ENCODE measurements at regions not wholly inside any gene's neighbourhood (a gene's known extent, or its start where the extent isn't known, plus 50 kb on each side); places are given as distances from the start of the nearest gene placed in this dataset.

DNA sequence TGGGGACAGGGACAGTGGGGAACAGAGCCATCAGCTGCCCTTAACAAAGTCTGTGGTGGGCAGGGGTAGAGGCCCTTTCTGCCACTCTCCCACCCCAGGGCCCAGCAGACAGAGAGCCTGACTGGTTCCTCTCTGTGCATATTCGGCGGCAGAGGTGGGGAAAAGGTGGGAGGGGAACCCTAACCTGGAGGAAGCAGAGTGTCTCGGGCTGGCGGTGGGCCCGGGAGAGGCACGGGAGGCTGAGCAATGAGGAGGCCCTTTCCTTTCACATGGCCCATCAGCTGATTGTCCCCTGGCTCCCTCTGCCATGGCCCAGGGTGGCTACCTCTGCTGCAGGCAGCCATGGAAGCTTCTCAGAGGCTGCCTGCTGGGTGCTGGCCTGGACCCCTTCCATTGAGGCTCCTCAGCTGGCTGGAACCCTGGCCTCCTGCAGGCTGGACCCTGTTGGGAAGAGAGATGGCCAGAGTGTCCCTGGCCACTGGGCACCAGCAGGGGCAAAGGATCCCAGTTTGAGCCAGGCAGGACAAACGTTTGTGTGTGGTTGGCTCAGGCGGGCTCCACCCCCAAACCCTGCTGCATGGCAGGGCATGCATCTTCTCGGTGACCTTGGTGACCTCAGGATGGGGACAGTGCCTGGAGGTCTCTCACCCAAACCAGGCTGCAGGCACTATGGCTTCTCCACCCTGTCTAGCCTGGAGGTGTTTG, 202.8 kb upstream of the ZNF536 start:
- Mint-ChIP-seq H3K27ac (no peak overlapping the region), H3K9me3 (no peaks in the 10 kb centered on the region), H3K4me3 (no peak overlapping the region), H3K36me3 (ENCODE audit: low read depth) (no peaks in the 10 kb centered on the region), H3K4me1 (ENCODE audit: low read depth) (no peaks in the 10 kb centered on the region), H3K27me3 (no peaks in the 10 kb centered on the region)
- ChIA-PET POLR2A (no interaction called here), CTCF (no interaction called here)
- DNase-seq (no peak), ATAC-seq (no peak)
- intact Hi-C loops (cut with micrococcal nuclease): no loop called here
- no peak for TF ChIP-seq CTCF (IDR thresholded peaks at IDR 0.05)

DNA sequence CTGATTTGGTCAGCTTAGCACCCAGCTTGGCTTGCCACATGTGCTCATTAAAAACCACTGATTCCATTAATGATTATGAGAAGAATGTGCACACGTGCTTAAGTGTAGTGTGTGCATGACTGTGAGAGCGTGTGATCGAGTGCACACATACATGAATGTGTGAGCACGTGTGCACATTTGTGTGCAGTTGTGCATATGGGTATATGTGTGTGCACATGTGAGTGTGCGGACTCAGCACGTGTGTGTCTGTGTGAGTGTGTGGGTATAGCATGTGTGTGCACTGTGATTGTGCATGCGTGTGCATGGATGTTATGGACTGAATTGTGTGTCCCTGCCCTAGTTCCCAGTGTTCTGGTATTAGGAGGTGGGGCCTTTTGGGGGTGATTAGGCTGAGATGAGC, 202.1 kb upstream of the ZNF536 start:
- DNase-seq (no peak), ATAC-seq (no peak)
- TF ChIP-seq CTCF (IDR thresholded peaks at IDR 0.05): no peak
- H3K4me1 Mint-ChIP-seq (ENCODE audit: low read depth): no peaks in the 10 kb centered on the region
- no peaks in the 10 kb centered on the region for H3K36me3 Mint-ChIP-seq (ENCODE audit: low read depth)
- no peak overlapping the region for H3K4me3 Mint-ChIP-seq
- H3K27ac Mint-ChIP-seq: no peak overlapping the region
- H3K9me3 Mint-ChIP-seq: no peaks in the 10 kb centered on the region
- intact Hi-C loops (cut with micrococcal nuclease): no loop called here
- no peaks in the 10 kb centered on the region for H3K27me3 Mint-ChIP-seq
- ChIA-PET POLR2A (no interaction called here), CTCF (no interaction called here)

- no peak overlapping the region for H3K27ac Mint-ChIP-seq
- H3K27me3 Mint-ChIP-seq: no peaks in the 10 kb centered on the region
- no peak for DNase-seq
- intact Hi-C loops (cut with micrococcal nuclease): no loop called here
- ChIA-PET CTCF (no interaction called here), POLR2A (no interaction called here)
- no peaks in the 10 kb centered on the region for H3K4me1 Mint-ChIP-seq (ENCODE audit: low read depth)
- no peak overlapping the region for H3K4me3 Mint-ChIP-seq
- H3K9me3 Mint-ChIP-seq: no peaks in the 10 kb centered on the region
- H3K36me3 Mint-ChIP-seq (ENCODE audit: low read depth): no peaks in the 10 kb centered on the region
- no peak for TF ChIP-seq CTCF (IDR thresholded peaks at IDR 0.05)
- ATAC-seq: no peak
These were observed 201.6 kb upstream of the ZNF536 start for GRCh38 chr19:30170495-30171137.

DNA sequence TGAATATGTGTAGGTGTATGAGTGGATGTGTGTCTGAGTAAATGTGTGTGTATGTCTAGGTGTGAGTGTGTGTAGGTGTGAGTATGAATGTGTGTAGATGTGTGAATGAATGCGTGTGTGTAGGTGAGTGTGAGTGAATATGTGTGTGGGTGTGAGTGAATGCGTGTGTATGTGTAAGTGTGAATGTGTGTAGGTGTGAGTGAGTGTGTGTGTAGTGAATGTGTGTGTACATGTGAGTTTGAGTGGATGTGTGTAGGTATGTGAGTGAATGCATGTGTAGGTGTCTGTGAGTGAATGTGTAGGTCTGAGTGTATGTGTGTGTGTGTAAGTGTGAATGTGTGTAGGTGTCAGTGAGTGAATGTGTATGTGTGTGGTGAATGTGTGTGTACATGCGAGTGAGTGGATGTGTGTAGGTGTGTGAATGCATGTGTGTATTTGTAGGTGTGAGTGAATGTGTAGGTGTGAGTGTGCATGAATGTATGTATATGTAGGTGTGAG, 201.0 kb upstream of the ZNF536 start:
- DNase-seq (no peak), ATAC-seq (no peak)
- no peak overlapping the region for H3K4me3 Mint-ChIP-seq
- no peak for TF ChIP-seq CTCF (IDR thresholded peaks at IDR 0.05)
- H3K27me3 Mint-ChIP-seq: no peaks in the 10 kb centered on the region
- intact Hi-C loops (cut with micrococcal nuclease): no loop called here
- H3K27ac Mint-ChIP-seq: no peak overlapping the region
- no peaks in the 10 kb centered on the region for H3K4me1 Mint-ChIP-seq (ENCODE audit: low read depth)
- no peaks in the 10 kb centered on the region for H3K9me3 Mint-ChIP-seq
- H3K36me3 Mint-ChIP-seq (ENCODE audit: low read depth): no peaks in the 10 kb centered on the region
- ChIA-PET POLR2A (no interaction called here), CTCF (no interaction called here)

- ChIA-PET POLR2A (no interaction called here), CTCF (no interaction called here)
- ATAC-seq (no peak), DNase-seq (no peak)
- H3K4me1 Mint-ChIP-seq (ENCODE audit: low read depth): no peaks in the 10 kb centered on the region
- intact Hi-C loops (cut with micrococcal nuclease): no loop called here
- peaks cover 1% of the 10 kb centered on the region for H3K27me3 Mint-ChIP-seq
- no peaks in the 10 kb centered on the region for H3K36me3 Mint-ChIP-seq (ENCODE audit: low read depth)
- H3K4me3 Mint-ChIP-seq: no peak overlapping the region
- no peak overlapping the region for H3K27ac Mint-ChIP-seq
- no peaks in the 10 kb centered on the region for H3K9me3 Mint-ChIP-seq
- no peak for TF ChIP-seq CTCF (IDR thresholded peaks at IDR 0.05)
These were observed 200.2 kb upstream of the ZNF536 start for GRCh38 chr19:30171795-30172612.
